Panc1 (cell line): ENCODE measurements at regions not wholly inside any gene's neighbourhood (a gene's known extent, or its start where the extent isn't known, plus 50 kb on each side); places are given as distances from the start of the nearest gene placed in this dataset.

Source experiments
- CTCF ChIP-seq: fragments of 450-650 bp; IDR thresholded peaks from 2 replicates; pipeline ENCODE4 v1.5.1; 2017; ENCODE audit warnings: mild to moderate bottlenecking
- POLR2AphosphoS5 ChIP-seq: IDR thresholded peaks from 2 replicates; pipeline ENCODE4 v1.6.1; 2012; ENCODE audit warnings: mild to moderate bottlenecking, low read depth, low read length, moderate library complexity

GRCh38 chr3:113157408-113158030 is 53.8 kb upstream of the BOC start:
- TF ChIP-seq CTCF (no peak), POLR2AphosphoS5 (no peak)
